Coronary artery (tissue), 2 donors: ENCODE measurements at regions not wholly inside any gene's neighbourhood (a gene's known extent, or its start where the extent isn't known, plus 50 kb on each side); places are given as distances from the start of the nearest gene placed in this dataset.

ENCODE experiments used
- DNase-seq: peaks from one replicate; pipeline ENCODE4 v3.0.0-alpha.2; 2017; ENCODE audit warnings: low spot score
- H3K27ac ChIP-seq, 2 donors: fragments of 200-600 bp; sonication (generic); one replicate each; pipeline ENCODE4 v1.5.1; 2016 to 2019
- H3K4me3 ChIP-seq: fragments of 200-600 bp; sonication (generic); 2 replicates; pipeline ENCODE4 v1.5.1; 2016; ENCODE audit warnings: mild to moderate bottlenecking, moderate library complexity
- TF ChIP-seq, protein P1 (sequence below): fragments of 200-600 bp; sonication (generic); IDR thresholded peaks from one replicate; pipeline ENCODE4 v1.5.1; 2019; ENCODE audit warnings: antibody characterized with exemption

DNA sequence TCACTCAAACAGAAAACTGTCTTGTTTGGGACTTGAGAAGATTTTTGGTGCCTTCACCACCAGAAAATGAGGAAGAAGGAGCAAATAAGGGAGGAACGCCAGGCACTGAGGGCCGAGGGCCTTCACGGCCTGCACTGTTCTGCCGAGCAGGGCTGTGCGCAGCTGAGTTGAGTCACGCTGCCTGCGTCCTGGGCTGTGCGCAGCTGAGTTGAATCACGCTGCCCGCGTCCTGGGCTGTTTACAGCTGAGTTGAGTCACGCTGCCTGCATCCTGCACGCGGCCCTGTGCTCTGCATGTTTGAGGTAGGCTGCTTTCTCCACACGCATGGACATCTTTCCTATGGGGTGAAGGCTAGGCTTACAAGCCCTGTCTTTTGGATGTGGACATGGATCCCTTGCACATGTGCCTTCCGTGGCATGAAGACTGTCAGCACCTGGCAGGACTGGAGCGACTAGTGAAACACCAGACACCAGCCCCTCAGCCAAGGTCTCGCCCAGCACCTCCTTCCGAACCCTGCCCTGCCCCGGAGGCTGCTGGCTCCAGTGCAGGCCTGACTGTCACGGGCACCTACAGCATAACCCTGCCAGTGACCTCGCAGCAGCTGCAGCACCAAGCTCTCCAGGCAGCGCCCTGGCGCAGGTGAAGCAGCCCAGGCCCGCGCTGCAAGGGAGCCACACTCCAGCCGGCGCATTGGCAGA lies 96.7 kb downstream of the HTR5A start:
- Histone ChIP-seq H3K27ac (no peak overlapping the region), H3K4me3 (no peak overlapping the region)
- no peak for DNase-seq
- TF ChIP-seq, protein P1, sequence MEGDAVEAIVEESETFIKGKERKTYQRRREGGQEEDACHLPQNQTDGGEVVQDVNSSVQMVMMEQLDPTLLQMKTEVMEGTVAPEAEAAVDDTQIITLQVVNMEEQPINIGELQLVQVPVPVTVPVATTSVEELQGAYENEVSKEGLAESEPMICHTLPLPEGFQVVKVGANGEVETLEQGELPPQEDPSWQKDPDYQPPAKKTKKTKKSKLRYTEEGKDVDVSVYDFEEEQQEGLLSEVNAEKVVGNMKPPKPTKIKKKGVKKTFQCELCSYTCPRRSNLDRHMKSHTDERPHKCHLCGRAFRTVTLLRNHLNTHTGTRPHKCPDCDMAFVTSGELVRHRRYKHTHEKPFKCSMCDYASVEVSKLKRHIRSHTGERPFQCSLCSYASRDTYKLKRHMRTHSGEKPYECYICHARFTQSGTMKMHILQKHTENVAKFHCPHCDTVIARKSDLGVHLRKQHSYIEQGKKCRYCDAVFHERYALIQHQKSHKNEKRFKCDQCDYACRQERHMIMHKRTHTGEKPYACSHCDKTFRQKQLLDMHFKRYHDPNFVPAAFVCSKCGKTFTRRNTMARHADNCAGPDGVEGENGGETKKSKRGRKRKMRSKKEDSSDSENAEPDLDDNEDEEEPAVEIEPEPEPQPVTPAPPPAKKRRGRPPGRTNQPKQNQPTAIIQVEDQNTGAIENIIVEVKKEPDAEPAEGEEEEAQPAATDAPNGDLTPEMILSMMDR, result no peak

DNA sequence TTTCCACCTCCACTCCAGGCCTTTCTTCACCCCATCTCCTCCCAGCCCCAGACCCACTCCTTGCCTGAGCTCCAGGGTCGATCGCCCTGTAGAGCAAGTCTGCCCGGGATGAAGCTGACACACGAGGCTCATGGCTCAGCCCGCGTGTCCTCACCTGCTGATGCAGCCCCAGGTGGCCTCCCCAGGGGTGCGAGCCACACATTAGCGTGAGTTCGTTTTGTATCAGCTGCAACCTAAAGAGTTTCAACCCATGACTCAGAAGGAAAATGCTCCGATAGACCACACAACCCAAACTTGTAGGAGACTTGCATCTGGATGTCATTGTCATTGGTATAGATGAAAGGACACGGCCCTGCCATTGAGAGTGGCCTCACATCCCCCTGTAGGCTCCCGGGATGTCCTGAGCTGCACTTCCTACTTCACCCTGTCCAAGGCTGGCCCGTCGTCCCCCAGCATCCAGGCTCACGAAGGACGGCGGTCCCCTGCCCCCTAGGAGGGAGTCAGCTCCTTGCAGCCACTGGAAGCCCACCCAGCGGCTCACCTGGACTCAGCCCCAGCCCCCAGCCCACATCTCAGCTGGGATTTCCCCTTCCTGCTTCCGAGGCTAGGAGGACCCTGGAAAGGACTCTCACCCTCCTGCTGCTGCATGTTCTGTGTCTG lies 97.7 kb downstream of the HTR5A start:
- Histone ChIP-seq H3K27ac (no peak overlapping the region), H3K4me3 (no peak overlapping the region)
- TF ChIP-seq, protein P1, result no peak
- no peak for DNase-seq

DNA sequence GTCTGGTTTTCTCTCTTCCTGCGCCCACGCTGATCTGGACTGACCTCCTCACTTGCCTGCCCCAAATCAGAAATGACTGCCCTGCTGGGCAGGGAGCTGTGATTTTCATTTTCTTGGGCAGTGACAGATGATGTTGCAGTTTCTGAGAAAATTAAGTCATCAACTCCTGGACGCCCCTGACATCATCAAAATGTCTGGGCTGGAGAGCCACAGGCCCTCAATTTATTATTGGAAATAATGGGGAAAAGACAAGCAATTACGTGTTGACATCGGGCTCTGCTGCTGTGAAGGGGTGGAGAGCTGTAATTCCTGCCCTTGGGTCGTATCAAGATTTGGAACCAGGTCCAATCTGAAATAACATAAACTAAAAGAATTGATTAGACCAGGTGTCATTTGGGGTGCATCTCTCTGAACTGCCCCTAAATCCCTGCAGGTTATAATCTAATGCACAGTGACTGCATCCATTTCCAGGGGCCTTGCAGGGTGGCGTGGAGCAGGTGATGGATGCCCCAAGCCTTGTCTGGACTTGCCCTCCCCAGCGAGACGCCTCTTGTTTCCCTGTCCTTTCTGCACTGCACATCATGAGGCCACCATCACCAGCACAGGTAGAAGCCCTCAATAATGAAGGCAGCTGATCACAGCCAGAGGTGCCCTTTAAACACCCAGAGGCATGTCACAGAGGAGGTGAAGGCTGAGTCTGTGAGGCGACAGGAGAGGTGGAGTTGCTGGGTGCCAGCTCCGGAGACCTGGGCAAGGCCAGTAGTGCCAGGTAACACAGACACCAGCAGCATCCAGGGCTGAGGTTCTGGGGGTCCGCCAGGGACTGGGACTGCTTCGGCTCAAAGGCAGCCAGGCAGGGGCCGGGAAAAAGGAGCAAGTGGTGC lies 98.7 kb downstream of the HTR5A start:
- no peak for DNase-seq
- TF ChIP-seq, protein P1, result no peak
- H3K4me3 ChIP-seq, result no peak overlapping the region

DNA sequence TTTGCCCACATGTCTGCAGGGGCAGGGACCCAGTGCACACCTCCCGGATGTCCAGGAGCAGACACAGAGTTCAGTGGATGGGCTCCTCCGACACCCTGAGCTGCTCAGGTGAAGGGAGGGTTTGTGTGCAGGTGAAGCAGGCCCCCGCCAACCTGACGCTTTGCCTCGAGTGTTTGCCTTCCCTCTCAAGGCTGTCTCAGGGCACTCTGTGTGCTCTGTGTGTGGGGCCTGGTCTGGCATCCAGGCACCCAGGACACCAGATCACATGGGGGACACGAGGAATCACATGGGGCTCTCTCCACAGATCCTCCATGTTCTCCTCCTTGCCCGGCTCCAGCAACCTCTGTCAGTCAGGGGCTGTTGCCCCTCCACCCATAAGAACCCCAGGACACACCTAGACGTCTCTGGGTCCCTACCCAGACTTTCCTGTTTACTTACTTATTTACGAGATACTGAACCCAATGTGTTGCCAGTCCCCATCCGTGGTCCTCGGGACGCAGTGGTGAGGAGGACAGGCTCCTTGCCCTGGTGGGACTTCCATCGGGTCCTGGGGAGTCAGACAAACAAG lies 99.5 kb downstream of the HTR5A start:
- TF ChIP-seq, protein P1, result no peak
- Histone ChIP-seq H3K27ac (no peak overlapping the region), H3K4me3 (no peak overlapping the region)
- no peak for DNase-seq

More for the DNA sequence above, 98.7 kb downstream of the HTR5A start:
- no peak overlapping the region for H3K27ac ChIP-seq

DNA sequence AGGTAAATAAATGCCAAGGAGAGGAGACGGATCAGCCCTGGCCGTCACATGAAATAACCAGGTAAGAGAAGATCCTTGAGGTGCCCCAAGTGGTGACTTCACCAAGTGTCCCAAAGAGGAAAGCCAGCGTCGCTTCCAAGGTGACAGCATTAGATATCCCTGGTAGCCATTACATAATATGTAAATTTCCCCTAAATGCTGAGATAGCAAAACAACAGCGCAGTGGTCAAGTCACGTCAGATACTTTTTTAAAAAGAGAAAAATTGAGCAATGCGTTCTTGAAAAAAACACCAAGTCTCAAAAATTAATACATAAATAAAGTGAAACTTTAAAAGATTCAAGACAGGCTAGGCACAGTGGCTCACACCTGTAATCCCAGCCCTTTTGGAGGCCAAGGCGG lies 100.2 kb downstream of the HTR5A start:
- TF ChIP-seq, protein P1, result no peak
- no peak overlapping the region for H3K4me3 ChIP-seq
- no peak overlapping the region for H3K27ac ChIP-seq
- no peak for DNase-seq

DNA sequence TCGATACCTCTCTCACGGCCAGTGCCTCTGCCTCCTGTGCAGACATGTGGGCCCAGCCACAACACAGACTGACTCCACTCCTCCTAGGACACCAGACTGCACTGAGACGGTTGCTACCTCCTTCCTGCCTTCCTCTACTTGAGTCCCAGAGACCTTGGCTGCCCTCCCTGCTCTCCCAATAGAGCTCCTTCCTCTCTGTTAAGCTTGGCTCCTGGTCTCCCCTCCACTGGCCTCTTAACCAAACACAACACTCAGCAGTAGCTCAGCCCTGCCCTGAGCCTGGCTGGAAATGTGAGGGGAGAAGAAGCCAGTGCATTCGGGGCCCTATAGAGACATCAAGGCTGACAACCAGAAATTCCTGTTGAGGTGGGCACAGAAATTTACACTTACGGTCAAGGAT lies 102.0 kb downstream of the HTR5A start:
- H3K4me3 ChIP-seq, result no peak overlapping the region
- H3K27ac ChIP-seq, result no peak overlapping the region
- TF ChIP-seq, protein P1, result no peak
- no peak for DNase-seq
